ENCODE measurements at regions not wholly inside any gene's neighbourhood (a gene's known extent, or its start where the extent isn't known, plus 50 kb on each side); places are given as distances from the start of the nearest gene placed in this dataset.

- TF ChIP-seq CTCF (IDR thresholded peaks at IDR 0.05; ENCODE audit: low read depth, low read length, missing input control) (no peak), TAF1 (conservative IDR thresholded peaks at IDR 0.05) (no peak), REST (IDR thresholded peaks at IDR 0.05) (no peak)
Observed at GRCh38 chr5:101688156-101688555, 607.9 kb downstream of the SLCO4C1 start.

Measured in liver (tissue), 3 donors.